SK-N-SH treated with all-trans-retinoic acid at 6 μM for 48 hours (cell line): ENCODE measurements at regions not wholly inside any gene's neighbourhood (a gene's known extent, or its start where the extent isn't known, plus 50 kb on each side); places are given as distances from the start of the nearest gene placed in this dataset.

Experiments
- ATAC-seq: fragments of 200-7000 bp; cut with Tn5 transposase; 3 replicates; pipeline ENCODE4 v1.9.1; 2020; ENCODE audit warnings: mild to moderate bottlenecking, moderate library complexity
- ARNTL ChIP-seq: fragments of 450-650 bp; formaldehyde crosslinking; IDR thresholded peaks from 2 replicates; pipeline ENCODE4 v1.5.0; 2020; ENCODE audit warnings: low read depth, mild to moderate bottlenecking, moderate library complexity, borderline replicate concordance
- BACH2 ChIP-seq: fragments of 250-450 bp; sonication (Bioruptor Pico); IDR thresholded peaks from 2 replicates; pipeline ENCODE4 v1.9.0; 2021; ENCODE audit warnings: mild to moderate bottlenecking, borderline replicate concordance
- CSDC2 ChIP-seq: fragments of 250-450 bp; sonication (Bioruptor Pico); IDR thresholded peaks from 2 replicates; pipeline ENCODE4 v1.5.0; 2020; ENCODE audit warnings: mild to moderate bottlenecking, moderate library complexity
- ESRRG ChIP-seq: fragments of 250-450 bp; sonication (Bioruptor Pico); IDR thresholded peaks from 2 replicates; pipeline ENCODE4 v1.6.1; 2021; ENCODE audit warnings: mild to moderate bottlenecking
- GLIS3 ChIP-seq: fragments of 250-450 bp; sonication (Bioruptor Pico); IDR thresholded peaks from 2 replicates; pipeline ENCODE4 v1.5.0; 2020; ENCODE audit warnings: mild to moderate bottlenecking, moderate library complexity
- ISL1 ChIP-seq: fragments of 250-450 bp; sonication (Bioruptor Pico); IDR thresholded peaks from 2 replicates; pipeline ENCODE4 v2.1.2; 2022; ENCODE audit warnings: mild to moderate bottlenecking, moderate library complexity
- OSR1 ChIP-seq: fragments of 250-450 bp; sonication (Bioruptor Pico); IDR thresholded peaks from 2 replicates; pipeline ENCODE4 v1.8.0; 2022; ENCODE audit warnings: moderate library complexity, mild to moderate bottlenecking, inconsistent platforms
- POU6F1 ChIP-seq: fragments of 250-450 bp; sonication (Bioruptor Pico); IDR thresholded peaks from 2 replicates; pipeline ENCODE4 v1.8.0; 2021; ENCODE audit warnings: low read depth, mild to moderate bottlenecking, moderate library complexity, borderline replicate concordance
- PPARA ChIP-seq: fragments of 250-450 bp; sonication (Bioruptor Pico); IDR thresholded peaks from 2 replicates; pipeline ENCODE4 v1.5.0; 2020; ENCODE audit warnings: mild to moderate bottlenecking, borderline replicate concordance
- RARB ChIP-seq: fragments of 250-450 bp; sonication (Bioruptor Pico); IDR thresholded peaks from 2 replicates; pipeline ENCODE4 v1.8.0; 2021; ENCODE audit warnings: mild to moderate bottlenecking, moderate library complexity
- TCF4 ChIP-seq: fragments of 250-450 bp; sonication (Bioruptor Pico); IDR thresholded peaks from 2 replicates; pipeline ENCODE4 v1.8.0; 2021; ENCODE audit warnings: mild to moderate bottlenecking, moderate library complexity, borderline replicate concordance
- TOX ChIP-seq: fragments of 250-450 bp; sonication (Bioruptor Pico); IDR thresholded peaks from 2 replicates; pipeline ENCODE4 v1.8.0; 2021; ENCODE audit warnings: mild to moderate bottlenecking, moderate library complexity, borderline replicate concordance
- TSHZ2 ChIP-seq: fragments of 250-450 bp; sonication (Bioruptor Pico); IDR thresholded peaks from 2 replicates; pipeline ENCODE4 v1.5.0; 2020; ENCODE audit warnings: mild to moderate bottlenecking, moderate library complexity
- ZFP3 ChIP-seq: fragments of 250-450 bp; sonication (Bioruptor Pico); IDR thresholded peaks from 2 replicates; pipeline ENCODE4 v1.5.0; 2020; ENCODE audit warnings: mild to moderate bottlenecking, moderate library complexity
- ZFP30 ChIP-seq: fragments of 450-650 bp; formaldehyde crosslinking; IDR thresholded peaks from 2 replicates; pipeline ENCODE4 v1.5.0; 2022; ENCODE audit warnings: mild to moderate bottlenecking, moderate library complexity
- ZNF565 ChIP-seq: fragments of 450-650 bp; formaldehyde crosslinking; conservative IDR thresholded peaks from 2 replicates; pipeline ENCODE4 v1.5.0; 2020; ENCODE audit warnings: low read depth, mild to moderate bottlenecking, moderate library complexity
- ZNF70 ChIP-seq: fragments of 450-650 bp; formaldehyde crosslinking; IDR thresholded peaks from 2 replicates; pipeline ENCODE4 v1.5.0; 2020; ENCODE audit warnings: mild to moderate bottlenecking, moderate library complexity
- TF ChIP-seq, protein P1 (sequence below): fragments of 250-450 bp; sonication (Bioruptor Pico); IDR thresholded peaks from 2 replicates; pipeline ENCODE4 v1.8.0; 2020; ENCODE audit warnings: mild to moderate bottlenecking, moderate library complexity, borderline replicate concordance

GRCh38 chr16:79305074-79305473 is 295.5 kb downstream of the MAF start:
- TF ChIP-seq ISL1 (CRISPR knock-in tag) (no peak), OSR1 (no peak), TOX (no peak), GLIS3 (no peak), RARB (CRISPR knock-in tag) (no peak), ESRRG (CRISPR knock-in tag) (no peak), ZFP3 (CRISPR knock-in tag) (no peak), CSDC2 (CRISPR knock-in tag) (no peak), ZNF565 (no peak), TSHZ2 (CRISPR knock-in tag) (no peak)
- no peak for ATAC-seq

DNA sequence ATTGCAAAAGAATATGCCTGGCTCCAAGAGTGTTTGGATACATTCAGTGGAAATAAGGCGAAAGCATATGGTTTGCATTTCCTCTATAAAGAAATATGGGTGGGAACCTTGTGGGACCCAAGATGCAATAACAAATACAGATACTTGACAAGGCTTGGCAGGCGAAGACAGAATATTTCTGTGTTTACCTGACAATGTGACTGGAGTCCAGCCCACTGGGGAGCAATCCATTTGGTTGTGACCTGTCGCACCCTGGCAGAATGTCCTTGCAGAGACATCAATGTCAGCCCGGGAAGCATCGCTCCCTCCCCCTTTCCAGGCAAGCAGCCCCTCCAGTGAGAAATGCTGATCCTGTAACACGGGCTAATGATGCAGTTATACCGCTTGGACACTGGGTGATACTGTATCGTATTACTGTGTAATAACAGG is 296.6 kb downstream of the MAF start:
- TF ChIP-seq PPARA (CRISPR knock-in tag) (no peak), ZNF70 (CRISPR knock-in tag) (no peak), ZFP30 (no peak)
- no peak for ATAC-seq

DNA sequence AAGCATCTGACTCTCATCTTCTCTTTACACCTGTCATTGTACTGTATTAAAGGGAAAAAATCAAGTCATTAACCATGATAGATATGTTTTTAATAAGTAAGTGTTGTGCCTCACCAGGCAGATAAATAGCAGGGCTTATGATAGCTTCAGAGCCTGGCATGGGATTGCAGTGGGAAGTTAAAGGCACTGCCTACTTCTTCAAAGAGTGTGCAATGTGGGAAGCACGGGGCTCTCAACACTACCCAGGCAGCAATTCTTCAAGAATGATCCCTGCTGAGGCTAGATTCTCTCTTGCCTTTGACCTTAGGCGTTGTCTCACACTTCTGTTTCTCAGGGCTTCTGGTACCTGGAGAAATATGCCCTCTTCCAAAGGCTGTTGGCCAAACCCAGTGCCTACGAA is 297.3 kb downstream of the MAF start:
- TF ChIP-seq PPARA (CRISPR knock-in tag), result no peak
- no peak for TF ChIP-seq TSHZ2 (CRISPR knock-in tag)
- no peak for TF ChIP-seq TCF4 (CRISPR knock-in tag)
- no peak for TF ChIP-seq ZNF565
- TF ChIP-seq, protein P1, sequence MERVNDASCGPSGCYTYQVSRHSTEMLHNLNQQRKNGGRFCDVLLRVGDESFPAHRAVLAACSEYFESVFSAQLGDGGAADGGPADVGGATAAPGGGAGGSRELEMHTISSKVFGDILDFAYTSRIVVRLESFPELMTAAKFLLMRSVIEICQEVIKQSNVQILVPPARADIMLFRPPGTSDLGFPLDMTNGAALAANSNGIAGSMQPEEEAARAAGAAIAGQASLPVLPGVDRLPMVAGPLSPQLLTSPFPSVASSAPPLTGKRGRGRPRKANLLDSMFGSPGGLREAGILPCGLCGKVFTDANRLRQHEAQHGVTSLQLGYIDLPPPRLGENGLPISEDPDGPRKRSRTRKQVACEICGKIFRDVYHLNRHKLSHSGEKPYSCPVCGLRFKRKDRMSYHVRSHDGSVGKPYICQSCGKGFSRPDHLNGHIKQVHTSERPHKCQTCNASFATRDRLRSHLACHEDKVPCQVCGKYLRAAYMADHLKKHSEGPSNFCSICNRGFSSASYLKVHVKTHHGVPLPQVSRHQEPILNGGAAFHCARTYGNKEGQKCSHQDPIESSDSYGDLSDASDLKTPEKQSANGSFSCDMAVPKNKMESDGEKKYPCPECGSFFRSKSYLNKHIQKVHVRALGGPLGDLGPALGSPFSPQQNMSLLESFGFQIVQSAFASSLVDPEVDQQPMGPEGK (CRISPR knock-in tag), result no peak
- TF ChIP-seq POU6F1, result no peak
- no peak for TF ChIP-seq CSDC2 (CRISPR knock-in tag)
- TF ChIP-seq ESRRG (CRISPR knock-in tag), result no peak
- ATAC-seq, result no peak

GRCh38 chr16:79302731-79303130 is 297.8 kb downstream of the MAF start:
- no peak for TF ChIP-seq BACH2
- TF ChIP-seq ARNTL, result no peak
- TF ChIP-seq, protein P1 (CRISPR knock-in tag), result no peak
- ATAC-seq, result no peak
